ENCODE measurements at regions not wholly inside any gene's neighbourhood (a gene's known extent, or its start where the extent isn't known, plus 50 kb on each side); places are given as distances from the start of the nearest gene placed in this dataset.

DNA sequence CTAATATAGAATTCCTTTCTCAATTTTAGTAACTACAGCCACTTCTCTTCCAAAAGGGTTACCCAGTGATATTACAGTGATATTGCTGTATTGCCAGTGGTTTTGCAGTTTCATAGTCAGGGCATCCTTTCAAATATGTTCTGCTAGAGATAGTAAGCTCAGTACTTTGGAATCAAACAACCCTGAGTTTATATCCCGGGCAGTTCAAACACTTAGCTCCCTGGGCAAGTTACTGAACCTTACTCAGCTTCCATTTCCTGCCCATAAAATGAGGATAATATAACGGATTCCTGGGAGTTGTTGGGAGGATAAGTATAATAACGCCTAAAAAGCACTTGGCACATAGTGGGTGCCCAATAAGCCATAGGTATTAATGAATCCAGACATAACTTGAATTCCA lies 212.6 kb upstream of the PARD3B start:
- H3K4me3 ChIP-seq (ENCODE audit: low read length), result no peak overlapping the region
- TF ChIP-seq CTCF (conservative IDR thresholded peaks at IDR 0.05; ENCODE audit: low read length), result no peak
- no peak for DNase-seq (ENCODE audit: low read depth)

- TF ChIP-seq CTCF (conservative IDR thresholded peaks at IDR 0.05; ENCODE audit: low read length), result no peak
- H3K4me3 ChIP-seq (ENCODE audit: low read length), result no peak overlapping the region
- no peak for DNase-seq (ENCODE audit: low read depth)
Observed at GRCh38 chr2:204333861-204334260, 211.4 kb upstream of the PARD3B start.

- H3K4me3 ChIP-seq (ENCODE audit: low read length), result no peak overlapping the region
- DNase-seq (ENCODE audit: low read depth), result no peak
- TF ChIP-seq CTCF (conservative IDR thresholded peaks at IDR 0.05; ENCODE audit: low read length), result no peak
Observed at GRCh38 chr2:204335451-204336058, 209.7 kb upstream of the PARD3B start.

GRCh38 chr2:204336153-204336744 lies 209.0 kb upstream of the PARD3B start:
- TF ChIP-seq CTCF (conservative IDR thresholded peaks at IDR 0.05; ENCODE audit: low read length), result no peak
- no peak overlapping the region for H3K4me3 ChIP-seq (ENCODE audit: low read length)
- no peak for DNase-seq (ENCODE audit: low read depth)

DNA sequence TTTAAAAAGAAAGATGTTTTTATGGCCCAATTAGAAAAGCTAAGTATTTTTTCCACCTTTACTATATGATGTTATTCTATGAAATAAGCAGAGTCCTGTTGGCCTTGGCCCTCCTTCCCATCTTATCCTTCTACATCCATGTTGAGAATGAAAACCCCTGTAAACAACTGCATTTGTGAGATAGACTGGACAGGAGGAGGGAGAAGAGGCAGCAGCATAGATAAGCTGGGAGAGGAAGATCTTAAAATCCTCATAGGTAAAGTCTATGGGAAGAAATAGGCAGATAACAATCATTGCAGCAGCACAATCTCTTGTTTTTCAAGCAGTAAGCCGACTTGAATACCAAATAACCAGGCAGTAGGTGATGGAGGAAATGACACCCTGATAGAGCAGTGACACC lies 207.6 kb upstream of the PARD3B start:
- no peak overlapping the region for H3K4me3 ChIP-seq (ENCODE audit: low read length)
- TF ChIP-seq CTCF (conservative IDR thresholded peaks at IDR 0.05; ENCODE audit: low read length), result no peak
- DNase-seq (ENCODE audit: low read depth), result no peak

- H3K4me3 ChIP-seq (ENCODE audit: low read length), result no peak overlapping the region
- DNase-seq (ENCODE audit: low read depth), result no peak
Observed at GRCh38 chr2:204339212-204339715, 206.0 kb upstream of the PARD3B start.

More at GRCh38 chr2:204339212-204339715, 206.0 kb upstream of the PARD3B start:
- no peak for TF ChIP-seq CTCF (conservative IDR thresholded peaks at IDR 0.05; ENCODE audit: low read length)

Measured in AG10803 (cell line).